GM19023 (cell line): ENCODE measurements at regions not wholly inside any gene's neighbourhood (a gene's known extent, or its start where the extent isn't known, plus 50 kb on each side); places are given as distances from the start of the nearest gene placed in this dataset.
"Not testable (repeated sequence)": the region's sequence is repeated elsewhere in the genome, so short reads cannot be mapped to it uniquely, and the experiment has no call there.

Experiments
- ATAC-seq: cut with Tn5 transposase; IDR thresholded peaks from one replicate; pipeline ENCODE4 v1.9.1; 2021; ENCODE audit warnings: mild to moderate bottlenecking, moderate library complexity; ENCODE audit not compliant: unreplicated experiment

DNA sequence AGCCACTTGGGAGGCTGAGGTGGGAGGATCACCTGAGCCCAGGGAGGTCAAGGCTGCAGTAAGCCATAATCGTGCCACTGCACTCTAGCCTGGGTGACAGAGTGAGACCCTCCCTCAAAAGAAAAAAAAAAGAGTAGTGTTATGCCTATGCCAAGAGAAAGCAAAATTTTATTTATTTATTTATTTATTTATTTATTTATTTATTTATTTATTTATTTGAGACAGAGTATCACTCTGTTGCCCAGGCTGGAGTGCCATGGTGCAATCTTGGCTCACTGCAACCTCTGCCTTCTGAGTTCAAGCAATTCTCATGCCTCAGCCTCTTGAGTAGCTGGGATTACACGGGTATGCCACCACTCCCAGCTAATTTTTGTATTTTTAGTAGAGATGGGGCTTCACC lies 72.6 kb upstream of the RAPGEF2 start:
- ATAC-seq = not testable (repeated sequence)

DNA sequence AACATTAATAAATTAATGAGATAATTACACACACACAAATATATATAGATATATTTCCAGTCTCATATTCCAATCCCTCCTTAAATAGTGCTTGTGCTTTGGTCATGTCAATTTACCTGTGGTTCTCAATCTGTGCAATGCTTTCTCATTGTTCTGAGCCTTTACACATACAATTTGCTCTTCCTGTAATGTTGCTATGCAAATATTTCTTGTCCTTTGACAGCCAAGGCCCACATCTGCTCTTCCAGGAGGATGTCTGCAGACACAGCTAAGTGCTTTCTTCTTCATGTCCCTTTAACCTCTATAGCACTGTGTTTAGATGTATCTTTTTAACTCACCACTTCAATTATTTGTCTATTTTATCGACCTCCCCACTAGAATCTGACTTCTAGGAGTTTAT lies 67.3 kb upstream of the RAPGEF2 start:
- no peak for ATAC-seq

DNA sequence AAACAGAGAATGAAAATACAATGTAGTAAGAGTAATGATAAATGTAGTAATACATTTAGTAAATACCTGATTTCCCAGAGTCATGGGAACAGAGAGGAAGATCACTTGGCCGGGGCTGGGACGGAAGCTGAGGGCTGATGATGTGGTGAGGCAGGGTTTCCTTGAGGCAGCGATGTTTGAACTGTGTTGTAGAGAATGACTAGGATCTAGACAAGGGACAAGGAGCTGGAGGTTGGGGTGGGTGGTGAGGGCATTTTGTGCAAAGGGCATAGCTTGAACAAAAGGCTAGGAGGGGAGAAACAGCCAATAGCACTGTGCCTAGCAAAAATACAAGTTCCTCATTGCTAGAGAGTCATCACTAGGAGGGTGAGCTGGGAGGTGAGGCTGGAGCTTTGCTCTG lies 64.3 kb upstream of the RAPGEF2 start:
- no peak for ATAC-seq

DNA sequence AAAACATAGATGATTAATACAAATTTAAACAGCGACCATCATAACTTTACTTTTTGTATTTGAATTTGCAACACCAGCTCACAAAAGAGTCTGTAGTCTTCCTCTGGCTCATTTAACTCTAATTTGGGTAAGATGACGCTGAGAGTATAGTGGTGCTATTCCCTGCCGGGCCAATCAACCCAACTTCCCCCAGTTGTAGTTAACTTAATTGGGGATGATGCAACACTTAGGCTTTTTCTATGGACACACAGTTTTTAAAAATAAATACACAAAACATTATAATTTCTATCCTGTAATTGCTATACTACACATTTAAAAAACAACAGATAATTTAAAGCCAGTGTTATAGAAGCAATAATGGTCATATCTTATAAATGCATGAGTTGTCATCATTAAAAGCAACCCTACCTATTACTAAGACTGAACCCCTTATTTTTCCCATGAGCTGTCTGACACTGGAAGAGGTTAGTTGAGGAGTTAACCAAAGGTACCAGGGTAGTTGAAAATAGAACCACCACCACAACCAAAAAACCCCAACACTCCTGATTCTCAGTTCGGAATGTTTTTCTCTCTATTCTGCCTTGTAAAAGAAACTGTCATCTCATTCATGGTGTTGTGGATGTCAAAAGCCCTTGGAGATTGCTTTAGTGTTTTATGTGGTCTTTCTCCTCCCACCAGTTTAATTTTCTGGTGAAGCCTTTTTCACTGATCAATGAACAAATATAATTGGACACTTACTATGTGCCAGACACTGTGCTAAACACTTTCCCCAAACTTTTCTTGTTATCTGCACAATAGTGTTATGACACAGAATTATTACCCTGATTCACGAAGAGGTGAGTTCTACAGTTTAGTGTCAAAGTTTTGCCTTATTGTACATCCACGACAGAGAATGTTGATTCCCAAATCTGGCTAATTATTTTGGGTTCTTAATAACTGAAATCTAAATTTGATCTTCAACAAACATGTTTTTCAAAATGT lies 61.5 kb upstream of the RAPGEF2 start:
- no peak for ATAC-seq

GRCh38 chr4:159042097-159042605 lies 60.7 kb upstream of the RAPGEF2 start:
- no peak for ATAC-seq

GRCh38 chr4:159042868-159043267 lies 60.0 kb upstream of the RAPGEF2 start:
- ATAC-seq = no peak

- no peak for ATAC-seq
Observed at GRCh38 chr4:159043861-159044260, 59.0 kb upstream of the RAPGEF2 start.

DNA sequence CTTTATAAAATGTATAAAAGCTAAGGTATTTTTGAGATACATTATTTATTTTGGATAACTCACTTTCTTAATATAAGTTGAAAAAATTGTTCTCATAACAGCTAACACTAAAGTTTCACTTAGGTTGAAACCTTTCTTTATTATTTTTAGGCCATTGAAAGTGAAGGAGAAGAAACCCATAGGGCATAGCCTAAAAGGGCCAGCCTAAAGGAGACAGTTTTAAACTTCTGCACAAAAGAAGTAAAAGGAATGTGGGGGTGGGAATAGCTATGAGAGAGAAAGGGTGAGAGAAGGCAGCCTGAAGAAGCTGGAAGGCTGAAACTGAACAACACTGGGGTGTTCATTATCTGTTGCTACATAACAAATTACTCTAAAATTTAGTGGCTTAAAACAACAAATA lies 57.6 kb upstream of the RAPGEF2 start:
- no peak for ATAC-seq

- no peak for ATAC-seq
Observed at GRCh38 chr4:159046683-159047082, 56.2 kb upstream of the RAPGEF2 start.

DNA sequence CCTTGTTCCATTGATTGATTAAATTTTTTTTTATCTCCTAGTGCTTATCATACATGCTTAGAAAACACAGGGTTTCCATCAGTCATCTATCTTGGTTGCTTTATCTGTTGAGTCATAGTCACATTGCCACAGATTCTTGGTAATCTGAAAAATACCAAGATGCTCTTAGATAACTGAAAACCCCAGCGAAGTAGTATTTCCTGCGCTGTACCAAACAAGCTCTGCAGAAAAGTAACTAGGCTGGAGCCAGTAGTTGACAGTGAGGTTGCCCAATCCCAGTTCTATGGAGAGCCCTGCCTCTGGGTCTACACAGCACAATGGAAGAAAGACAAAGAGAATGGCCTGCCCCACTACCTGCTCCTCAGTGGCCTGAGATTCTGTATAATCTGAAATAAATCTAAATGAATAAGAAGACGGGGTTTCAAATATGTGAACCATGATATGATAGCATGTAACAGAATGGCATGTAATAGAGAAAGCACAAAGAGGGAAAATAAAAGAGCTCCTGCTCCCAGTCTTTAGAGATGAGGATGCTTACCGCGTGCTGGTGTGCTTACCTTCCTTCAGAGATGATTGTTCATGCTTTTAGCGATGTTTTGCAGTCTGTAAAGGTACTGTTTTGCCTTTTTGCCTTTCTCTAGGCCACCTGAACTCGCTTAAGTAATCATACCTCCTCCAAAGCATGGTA lies 55.3 kb upstream of the RAPGEF2 start:
- ATAC-seq = no peak

DNA sequence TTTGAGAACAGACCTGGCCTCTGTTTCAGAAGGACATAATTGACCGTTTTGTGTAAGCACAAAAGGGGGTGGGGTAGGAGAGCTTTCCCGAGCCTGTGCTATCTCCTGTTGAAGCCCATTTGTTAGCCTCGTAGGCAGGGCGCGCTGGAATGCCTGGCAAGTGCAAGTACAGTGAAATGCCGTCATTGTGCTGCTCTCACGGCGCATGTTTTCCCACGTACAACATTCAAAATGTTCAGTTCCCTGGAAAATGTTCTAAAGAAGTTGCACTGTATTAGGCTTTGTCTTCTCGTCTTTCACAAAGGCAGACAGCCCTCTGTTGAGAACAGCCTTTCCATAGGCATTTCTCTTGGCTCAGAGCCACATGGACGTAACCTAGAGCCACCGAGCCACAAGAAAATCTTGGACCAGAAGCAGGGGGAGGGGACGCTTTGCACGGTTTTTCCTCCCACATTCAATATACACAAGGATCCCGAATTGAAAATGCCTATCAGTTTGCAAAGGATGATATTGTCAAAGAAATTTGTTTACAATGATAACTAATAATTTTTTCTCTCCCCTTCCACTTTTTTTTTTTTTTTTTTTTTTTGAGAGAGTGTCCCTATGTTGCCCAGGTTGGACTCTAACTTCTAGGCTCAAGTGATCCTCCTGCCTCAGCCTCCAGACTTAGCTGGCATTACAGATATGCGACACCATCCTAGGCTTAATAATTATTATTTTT lies 54.6 kb upstream of the RAPGEF2 start:
- ATAC-seq = no peak

- ATAC-seq = no peak
Observed at GRCh38 chr4:159049780-159050375, 53.0 kb upstream of the RAPGEF2 start.

DNA sequence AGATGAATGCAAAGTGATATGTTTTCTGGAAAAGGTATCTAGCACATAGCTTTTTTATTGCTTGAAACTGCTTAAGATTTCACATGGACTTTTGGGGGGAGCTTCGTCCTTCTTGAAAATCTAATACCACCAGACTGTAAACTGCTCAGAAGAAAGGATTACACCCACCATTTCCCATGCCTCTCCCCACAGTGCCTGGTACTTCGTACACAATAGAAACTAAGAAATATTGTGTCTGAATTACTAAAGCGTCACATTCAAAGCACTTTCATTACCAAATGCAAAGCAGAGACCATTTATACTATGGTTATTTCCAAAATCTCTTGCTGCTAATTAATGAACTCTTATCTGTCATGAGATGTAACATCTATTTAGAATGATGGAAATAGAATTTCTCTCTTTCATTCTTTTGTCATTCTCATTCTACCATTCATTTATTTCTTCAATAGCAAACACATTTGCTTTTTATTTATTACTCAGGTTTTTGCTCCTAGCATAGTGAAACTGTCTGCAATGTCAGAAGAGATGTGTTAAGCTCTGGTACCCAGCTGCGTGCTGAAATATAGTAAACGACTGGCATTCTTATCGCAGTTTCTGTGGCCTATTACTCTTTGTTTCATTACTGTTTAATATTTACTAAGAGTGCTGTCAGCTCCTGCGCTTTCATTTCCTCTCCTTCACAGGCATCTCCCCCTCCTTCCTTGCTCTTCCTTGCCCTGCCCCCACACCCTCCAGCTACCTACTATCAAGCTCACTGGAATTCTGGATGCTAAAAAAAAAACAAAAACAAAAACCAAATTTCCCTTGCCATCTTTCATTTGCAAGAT lies 51.4 kb upstream of the RAPGEF2 start:
- ATAC-seq = peak; percentile 83

DNA sequence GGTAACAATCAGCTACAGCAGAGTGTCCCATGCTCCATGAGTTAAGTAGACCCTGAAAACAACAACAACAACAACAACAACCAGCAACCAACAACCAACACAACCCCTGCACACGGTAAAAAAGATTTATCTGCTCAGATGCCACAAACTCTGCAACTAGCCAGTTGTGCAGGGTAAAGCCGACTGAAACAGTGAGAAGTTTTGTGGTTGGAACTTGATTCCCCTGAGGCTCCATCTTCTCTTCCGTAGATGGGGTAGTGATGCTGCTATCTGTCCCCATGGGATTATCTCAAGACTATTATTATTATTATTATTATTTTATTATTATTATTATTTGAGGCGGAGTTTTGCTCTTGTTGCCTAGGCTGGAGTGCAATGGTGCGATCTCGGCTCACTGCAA lies 50.6 kb upstream of the RAPGEF2 start:
- ATAC-seq = peak; percentile 49
